SU-DHL-6 (cell line): ENCODE measurements at regions not wholly inside any gene's neighbourhood (a gene's known extent, or its start where the extent isn't known, plus 50 kb on each side); places are given as distances from the start of the nearest gene placed in this dataset.

ENCODE experiments used
- H2AFZ ChIP-seq: fragments of 200-600 bp; sonication (generic); 2 replicates; pipeline ENCODE4 v1.6.1; 2014; ENCODE audit warnings: low read depth, mild to moderate bottlenecking, moderate library complexity, mixed read lengths, antibody characterized with exemption, low read length; ENCODE audit not compliant: severe bottlenecking
- H3F3A ChIP-seq: fragments of 200-600 bp; shearing (Covaris generic); 2 replicates; pipeline ENCODE4 v1.6.0; 2016; ENCODE audit warnings: antibody characterized with exemption, mild to moderate bottlenecking; ENCODE audit not compliant: insufficient read depth
- H3K27ac ChIP-seq: fragments of 200-600 bp; sonication (generic); 2 replicates; pipeline ENCODE4 v1.5.1; 2016; ENCODE audit warnings: low read depth, mild to moderate bottlenecking, low read length, moderate library complexity, mixed read lengths
- H3K27me3 ChIP-seq: fragments of 200-600 bp; sonication (generic), shearing (Covaris generic); 2 replicates; pipeline ENCODE4 v1.6.0; 2014; ENCODE audit warnings: mild to moderate bottlenecking, low read length
- H3K36me3 ChIP-seq: fragments of 200-600 bp; sonication (generic); 2 replicates; pipeline ENCODE4 v1.6.1; 2014; ENCODE audit warnings: mild to moderate bottlenecking, low read length, mixed read lengths
- H3K4me2 ChIP-seq: fragments of 300-600, 200-600 bp; shearing (Covaris generic), sonication (generic); 2 replicates; pipeline ENCODE4 v1.6.0; 2014; ENCODE audit warnings: low read length, low read depth, mild to moderate bottlenecking; ENCODE audit not compliant: poor library complexity, severe bottlenecking
- H3K4me3 ChIP-seq: fragments of 200-600 bp; sonication (generic); 2 replicates; pipeline ENCODE4 v1.5.1; 2014; ENCODE audit warnings: antibody characterized with exemption, low read length, mild to moderate bottlenecking, mixed read lengths; ENCODE audit not compliant: insufficient read depth, poor library complexity, severe bottlenecking
- H3K79me2 ChIP-seq: fragments of 200-600 bp; sonication (generic); 2 replicates; pipeline ENCODE4 v1.6.1; 2014; ENCODE audit warnings: mild to moderate bottlenecking, low read length, moderate library complexity; ENCODE audit not compliant: insufficient read depth
- H3K9ac ChIP-seq: fragments of 200-600 bp; sonication (generic); 2 replicates; pipeline ENCODE4 v1.7.0; 2014; ENCODE audit warnings: mild to moderate bottlenecking, low read length
- H3K9me2 ChIP-seq: fragments of 200-600 bp; sonication (generic); replicated peaks from 2 replicates; pipeline ENCODE4 v1.6.1; 2014; ENCODE audit warnings: low read length; ENCODE audit not compliant: insufficient read depth
- H3K9me3 ChIP-seq: fragments of 200-600 bp; sonication (generic); 2 replicates; pipeline ENCODE4 v1.6.1; 2014; ENCODE audit warnings: low read length, mixed read lengths; ENCODE audit not compliant: insufficient read depth
- H4K20me1 ChIP-seq: fragments of 200-600 bp; sonication (generic); 2 replicates; pipeline ENCODE4 v1.6.1; 2014; ENCODE audit warnings: low read depth, mild to moderate bottlenecking, antibody characterized with exemption, low read length, moderate library complexity, mixed read lengths
- CTCF ChIP-seq: fragments of 200-600 bp; sonication (generic); IDR thresholded peaks from one replicate; pipeline ENCODE4 v1.5.1; 2017; ENCODE audit warnings: antibody characterized with exemption, mild to moderate bottlenecking, low read length, moderate library complexity; ENCODE audit not compliant: insufficient read depth, poor library complexity, severe bottlenecking
- EZH2phosphoT487 ChIP-seq: fragments of 200-600 bp; sonication (generic), shearing (Covaris generic); conservative IDR thresholded peaks from 2 replicates; pipeline ENCODE4 v1.6.1; 2018; ENCODE audit warnings: mild to moderate bottlenecking, antibody characterized with exemption, low read length, moderate library complexity, mixed read lengths

GRCh38 chr4:34139346-34139745 lies 2105.0 kb downstream of the ARAP2 start:
- H3K27ac ChIP-seq: no peak overlapping the region
- no peak overlapping the region for H2AFZ ChIP-seq
- no peaks in the 10 kb centered on the region for H3K27me3 ChIP-seq
- H3K9me3 ChIP-seq: no peaks in the 10 kb centered on the region
- no peaks in the 10 kb centered on the region for H3K9me2 ChIP-seq
- no peak overlapping the region for H3K4me2 ChIP-seq
- no peaks in the 10 kb centered on the region for H3K79me2 ChIP-seq
- no peaks in the 10 kb centered on the region for H3F3A ChIP-seq
- no peak overlapping the region for H3K9ac ChIP-seq
- no peaks in the 10 kb centered on the region for H4K20me1 ChIP-seq
- H3K4me3 ChIP-seq: no peak overlapping the region
- H3K36me3 ChIP-seq: no peaks in the 10 kb centered on the region
- no peak for TF ChIP-seq CTCF
- TF ChIP-seq EZH2phosphoT487: no peak

GRCh38 chr4:34148322-34148908 lies 2095.9 kb downstream of the ARAP2 start:
- Histone ChIP-seq H3K27ac (no peak overlapping the region), H3K9me3 (no peaks in the 10 kb centered on the region), H3K79me2 (no peaks in the 10 kb centered on the region), H3K4me3 (no peak overlapping the region), H3K9ac (no peak overlapping the region), H3K36me3 (no peaks in the 10 kb centered on the region), H3F3A (no peaks in the 10 kb centered on the region), H2AFZ (no peak overlapping the region), H3K4me2 (no peak overlapping the region), H4K20me1 (no peaks in the 10 kb centered on the region), H3K9me2 (no peaks in the 10 kb centered on the region), H3K27me3 (no peaks in the 10 kb centered on the region)
- no peak for TF ChIP-seq CTCF

GRCh38 chr4:34157547-34157946 lies 2086.8 kb downstream of the ARAP2 start:
- Histone ChIP-seq H2AFZ (no peak overlapping the region), H3F3A (no peaks in the 10 kb centered on the region), H3K36me3 (no peaks in the 10 kb centered on the region), H3K27me3 (no peaks in the 10 kb centered on the region), H3K9me2 (no peaks in the 10 kb centered on the region), H3K9ac (no peak overlapping the region), H3K9me3 (no peaks in the 10 kb centered on the region), H3K27ac (no peak overlapping the region), H3K4me3 (no peak overlapping the region), H3K4me2 (no peak overlapping the region), H4K20me1 (no peaks in the 10 kb centered on the region), H3K79me2 (no peaks in the 10 kb centered on the region)
- TF ChIP-seq EZH2phosphoT487 (no peak), CTCF (no peak)
